Astrocyte of the cerebellum (primary cell): ENCODE measurements at regions not wholly inside any gene's neighbourhood (a gene's known extent, or its start where the extent isn't known, plus 50 kb on each side); places are given as distances from the start of the nearest gene placed in this dataset.

Experiments
- DNase-seq: peaks from one replicate; pipeline ENCODE4 v3.0.0-alpha.2; 2011; ENCODE audit warnings: low read depth
- H3K4me3 ChIP-seq: 2 replicates; pipeline ENCODE4 v1.5.1; 2011; ENCODE audit warnings: mild to moderate bottlenecking, low read depth, low read length, moderate library complexity
- in situ Hi-C: cut with HindIII; loops from 2 replicates; pipeline ENCODE4 v1.10.0; 2017; ENCODE audit warnings: low sequenced_read_pairs
- TF ChIP-seq, protein P1 (sequence below): IDR thresholded peaks from 2 replicates; pipeline ENCODE4 v1.5.1; 2012; ENCODE audit warnings: low read length, low read depth, moderate library complexity, mild to moderate bottlenecking; ENCODE audit errors: missing control alignments

DNA sequence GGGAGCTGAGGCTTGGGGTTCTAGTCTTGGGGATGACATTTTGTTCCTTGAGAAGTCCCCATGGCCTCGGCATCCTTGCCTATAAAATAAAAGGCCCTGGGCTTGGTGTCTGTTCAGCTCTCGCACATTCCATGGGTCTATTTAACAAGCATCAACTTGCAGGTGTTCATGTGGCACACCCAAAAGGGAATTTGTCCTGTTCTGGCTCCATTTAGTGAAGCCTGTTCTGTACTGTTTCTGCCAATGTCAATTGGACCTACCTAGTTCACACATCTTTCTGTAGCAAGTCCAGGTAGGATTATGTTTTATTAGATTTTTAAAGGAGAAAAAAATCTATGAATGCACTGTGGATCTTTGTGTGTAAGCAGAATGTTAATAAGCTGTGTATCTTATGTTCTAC, 262.0 kb downstream of the HIVEP2 start:
- in situ Hi-C loops, result no loop called here
- TF ChIP-seq, protein P1, sequence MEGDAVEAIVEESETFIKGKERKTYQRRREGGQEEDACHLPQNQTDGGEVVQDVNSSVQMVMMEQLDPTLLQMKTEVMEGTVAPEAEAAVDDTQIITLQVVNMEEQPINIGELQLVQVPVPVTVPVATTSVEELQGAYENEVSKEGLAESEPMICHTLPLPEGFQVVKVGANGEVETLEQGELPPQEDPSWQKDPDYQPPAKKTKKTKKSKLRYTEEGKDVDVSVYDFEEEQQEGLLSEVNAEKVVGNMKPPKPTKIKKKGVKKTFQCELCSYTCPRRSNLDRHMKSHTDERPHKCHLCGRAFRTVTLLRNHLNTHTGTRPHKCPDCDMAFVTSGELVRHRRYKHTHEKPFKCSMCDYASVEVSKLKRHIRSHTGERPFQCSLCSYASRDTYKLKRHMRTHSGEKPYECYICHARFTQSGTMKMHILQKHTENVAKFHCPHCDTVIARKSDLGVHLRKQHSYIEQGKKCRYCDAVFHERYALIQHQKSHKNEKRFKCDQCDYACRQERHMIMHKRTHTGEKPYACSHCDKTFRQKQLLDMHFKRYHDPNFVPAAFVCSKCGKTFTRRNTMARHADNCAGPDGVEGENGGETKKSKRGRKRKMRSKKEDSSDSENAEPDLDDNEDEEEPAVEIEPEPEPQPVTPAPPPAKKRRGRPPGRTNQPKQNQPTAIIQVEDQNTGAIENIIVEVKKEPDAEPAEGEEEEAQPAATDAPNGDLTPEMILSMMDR, result no peak
- DNase-seq, result no peak

DNA sequence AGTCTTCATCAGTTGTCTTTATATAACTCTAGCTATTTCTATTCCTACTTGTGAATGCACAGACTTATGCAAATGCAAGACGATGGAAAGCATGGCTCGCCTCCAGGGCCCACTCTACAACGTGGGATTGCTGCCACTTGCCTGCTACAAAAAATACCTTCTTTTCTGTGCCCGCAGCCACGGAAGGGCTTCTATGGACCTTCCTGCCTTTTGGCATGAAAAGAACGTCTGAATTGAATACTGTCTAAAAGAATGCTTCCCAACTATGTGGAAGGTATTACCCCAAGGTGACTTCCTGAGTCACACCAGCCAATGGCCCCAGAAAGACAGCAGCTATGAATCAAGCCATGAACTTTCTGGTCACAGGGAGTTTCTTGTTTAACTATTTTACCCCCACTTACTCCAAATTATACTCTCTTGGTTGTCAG, 261.2 kb downstream of the HIVEP2 start:
- no peak overlapping the region for H3K4me3 ChIP-seq
- in situ Hi-C loops, result no loop called here
- TF ChIP-seq, protein P1, result no peak
- no peak for DNase-seq

More for the DNA sequence above, 262.0 kb downstream of the HIVEP2 start:
- H3K4me3 ChIP-seq, result no peak overlapping the region

DNA sequence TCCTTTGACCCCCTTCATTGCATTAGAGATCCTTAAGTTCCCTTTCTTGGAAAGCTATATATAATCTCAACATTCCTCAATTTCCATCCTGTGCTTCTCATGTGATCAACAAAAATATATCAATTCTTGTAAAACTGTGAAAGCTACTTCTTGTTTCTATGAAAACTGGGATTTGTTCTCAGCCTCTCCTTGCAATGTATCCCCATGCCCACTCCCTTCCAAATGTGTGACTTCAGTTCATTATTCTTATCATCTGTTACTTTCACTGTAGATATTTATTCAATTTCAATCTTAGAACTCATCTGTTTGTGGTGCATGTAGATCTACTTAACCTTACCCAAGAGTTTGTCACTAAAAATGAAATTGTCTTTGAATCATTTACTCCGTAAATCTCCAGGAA, 260.6 kb downstream of the HIVEP2 start:
- TF ChIP-seq, protein P1, result no peak
- in situ Hi-C loops, result no loop called here
- H3K4me3 ChIP-seq, result no peak overlapping the region
- DNase-seq, result no peak

DNA sequence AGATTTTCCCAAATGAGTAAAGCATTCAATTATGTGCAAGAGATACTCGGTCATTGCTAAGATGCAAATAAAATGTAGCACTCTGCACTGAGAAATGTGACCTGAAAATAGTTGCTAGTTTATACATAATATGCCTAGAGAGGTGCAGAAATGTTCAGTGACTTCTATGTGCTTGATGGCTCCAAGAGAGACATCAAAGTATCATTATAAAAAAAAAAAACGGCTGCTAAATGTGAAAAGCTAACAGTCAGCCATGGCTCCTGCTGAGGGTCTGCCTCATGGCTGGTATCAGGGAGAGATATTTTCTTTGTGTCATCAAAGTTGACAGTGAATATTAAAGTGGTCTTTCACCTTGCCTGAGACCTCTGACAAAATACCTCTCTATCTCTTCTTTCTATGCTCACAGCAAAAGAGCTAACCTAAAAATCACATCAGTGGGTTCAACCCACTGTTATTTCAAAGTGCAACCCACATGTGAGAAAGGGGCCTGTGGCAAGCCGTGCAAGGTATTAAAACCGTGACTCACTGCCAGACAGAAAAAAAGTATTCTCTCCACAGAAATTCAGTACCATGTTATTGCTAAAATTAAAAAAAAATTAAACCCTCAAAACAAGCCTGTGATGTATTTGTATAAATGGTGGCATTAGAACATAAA, 259.0 kb downstream of the HIVEP2 start:
- TF ChIP-seq, protein P1, result no peak
- no peak overlapping the region for H3K4me3 ChIP-seq
- no peak for DNase-seq
- in situ Hi-C loops, result no loop called here

DNA sequence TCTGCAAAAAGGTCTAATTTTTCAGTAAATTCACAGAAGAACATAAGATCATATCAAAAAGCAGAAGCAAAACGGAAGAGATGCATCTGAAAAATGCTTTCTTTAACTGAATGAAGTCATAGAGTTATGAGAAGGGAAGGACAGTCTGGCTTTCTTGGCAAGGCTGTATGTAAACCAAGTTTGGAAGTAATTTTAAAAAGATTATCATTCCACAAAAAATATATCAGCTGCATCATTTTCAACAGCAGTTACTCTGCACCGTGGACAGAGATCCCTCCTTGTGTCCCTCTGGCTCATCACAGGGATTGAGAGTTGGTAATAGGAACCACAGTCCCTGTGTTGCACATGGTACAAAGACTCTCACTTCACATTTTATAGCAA, 258.5 kb downstream of the HIVEP2 start:
- TF ChIP-seq, protein P1, result no peak
- H3K4me3 ChIP-seq, result no peak overlapping the region
- in situ Hi-C loops, result no loop called here
- no peak for DNase-seq

DNA sequence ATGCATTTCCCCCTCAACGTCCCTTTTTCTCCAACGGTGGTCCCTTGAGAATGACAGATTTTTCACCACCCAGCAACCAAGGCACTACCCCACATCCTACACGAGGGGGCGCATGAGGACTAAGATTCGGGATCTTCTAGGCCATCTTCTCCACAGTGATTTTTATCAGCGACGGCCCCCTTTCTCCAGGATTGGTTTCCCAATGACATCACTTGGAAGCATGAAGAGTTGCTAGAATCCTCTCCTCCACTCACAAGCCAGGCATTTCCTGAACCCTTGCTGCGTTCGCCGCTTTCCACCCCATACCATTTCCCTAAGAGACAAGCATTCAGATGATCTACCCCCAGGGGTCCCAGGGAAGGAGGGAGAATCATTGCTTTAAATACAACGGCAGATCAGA, 252.0 kb downstream of the HIVEP2 start:
- TF ChIP-seq, protein P1, result peak; percentile 90
- peak overlapping the region; percentile 11 for H3K4me3 ChIP-seq
- in situ Hi-C loops, result loop anchor here (5.0 kb wide), 2 partner anchors 249 to 729 kb away; no protein-coding TSS in a partner anchor
- peak; percentile 92 for DNase-seq

DNA sequence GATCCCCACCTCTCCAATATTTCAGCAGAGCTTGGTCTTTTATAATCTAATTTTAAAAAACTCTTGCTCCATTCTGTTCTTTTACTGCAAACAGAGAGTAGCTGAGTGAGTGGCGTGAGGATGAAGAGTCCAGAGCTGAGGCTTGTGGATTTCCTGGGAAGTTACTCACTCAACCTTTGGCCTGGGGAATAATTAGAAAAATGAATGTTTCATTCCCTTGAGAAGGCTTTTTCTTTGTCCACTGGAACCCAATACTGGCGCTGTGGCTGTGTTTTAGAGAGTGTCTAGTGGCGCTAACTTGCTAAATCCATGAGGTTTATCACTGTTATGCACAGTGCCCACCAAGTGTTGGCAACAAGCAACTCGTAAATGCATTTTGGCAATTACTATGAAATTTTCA, 251.5 kb downstream of the HIVEP2 start:
- in situ Hi-C loops, result loop anchor here (5.0 kb wide), 2 partner anchors 249 to 729 kb away; no protein-coding TSS in a partner anchor
- TF ChIP-seq, protein P1, result no peak
- peak overlapping the region; percentile 11 for H3K4me3 ChIP-seq
- DNase-seq, result peak; percentile 46
